Vagina (tissue), 2 donors: ENCODE measurements at regions not wholly inside any gene's neighbourhood (a gene's known extent, or its start where the extent isn't known, plus 50 kb on each side); places are given as distances from the start of the nearest gene placed in this dataset.

Experiments
- CTCF ChIP-seq, 3 experiments: fragments of 450-650 bp in 2 of 3; fragments of 200-600 bp in 1 of 3; sonication (generic) in 1 of 3; IDR thresholded peaks; one replicate each; pipeline ENCODE4 v1.5.1; 2017 to 2019; ENCODE audit warnings: antibody characterized with exemption in 3 of 3, mild to moderate bottlenecking in 2 of 3, moderate library complexity in 2 of 3
- POLR2AphosphoS5 ChIP-seq, 2 donors: sonication (generic); formaldehyde crosslinking; IDR thresholded peaks; one replicate each; pipeline ENCODE4 v1.9.0; 2017; ENCODE audit warnings: antibody characterized with exemption in 2 of 2, mild to moderate bottlenecking in 2 of 2, low read depth in 1 of 2; ENCODE audit not compliant: insufficient read depth in 1 of 2

- TF ChIP-seq CTCF (IDR thresholded peaks at IDR 0.05) (no peak), POLR2AphosphoS5 (IDR thresholded peaks at IDR 0.05; ENCODE audit: insufficient read depth in 1 of 2, low read depth in 1 of 2) (no peak)
Observed at GRCh38 chr2:5353565-5353964, 338.6 kb upstream of the SOX11 start.
